HEK293 (cell line): ENCODE measurements at regions not wholly inside any gene's neighbourhood (a gene's known extent, or its start where the extent isn't known, plus 50 kb on each side); places are given as distances from the start of the nearest gene placed in this dataset.

ENCODE experiments used
- CTCF ChIA-PET: fragments of 350-600 bp; formaldehyde crosslinking; extraction: SDS; loops from one replicate; lab custom pipeline; 2021; ENCODE audit warnings: antibody characterized with exemption; lab: Yijun Ruan, JAX
- POLR2A ChIA-PET: fragments of 300-600 bp; formaldehyde crosslinking; extraction: SDS; loops from one replicate; lab custom pipeline; 2020; ENCODE audit warnings: antibody characterized with exemption, inconsistent platforms; lab: Yijun Ruan, JAX
- H3K27ac ChIP-seq: fragments of 200-500 bp; sonication (Bioruptor generic); 2 replicates; pipeline ENCODE4 v1.5.1; 2014; ENCODE audit warnings: low read depth, low read length, control low read depth, inconsistent platforms; ENCODE audit errors: extremely low read depth
- H3K36me3 ChIP-seq, 2 experiments: fragments of 200-500 bp in 1 of 2; sonication (Bioruptor generic) in 1 of 2; 1 replicate in 1 of 2; 2 replicates in 1 of 2; pipeline ENCODE4 v1.5.1; 2014 to 2017; ENCODE audit warnings: inconsistent platforms in 2 of 2, low read length in 2 of 2; ENCODE audit not compliant: control insufficient read depth in 2 of 2, insufficient read depth in 1 of 2
- H3K4me1 ChIP-seq: fragments of 200-500 bp; sonication (Bioruptor generic); 2 replicates; pipeline ENCODE4 v1.5.1; 2014; ENCODE audit warnings: mild to moderate bottlenecking, low read length, inconsistent platforms; ENCODE audit not compliant: control insufficient read depth, insufficient read depth
- H3K4me3 ChIP-seq: 2 replicates; pipeline ENCODE4 v1.5.1; 2011; ENCODE audit warnings: low read depth, mild to moderate bottlenecking, control low read depth, low read length, moderate library complexity
- H3K9me3 ChIP-seq: fragments of 200-500 bp; sonication (Bioruptor generic); 2 replicates; pipeline ENCODE4 v1.5.1; 2014; ENCODE audit warnings: low read depth, low read length, inconsistent platforms; ENCODE audit not compliant: control insufficient read depth, insufficient read depth
- KLF1 ChIP-seq: fragments of 450-650 bp; formaldehyde crosslinking; IDR thresholded peaks from 2 replicates; pipeline ENCODE4 v1.5.1; 2016; ENCODE audit warnings: missing biosample characterization, missing genetic modification characterization
- PRDM2 ChIP-seq: fragments of 450-650 bp; formaldehyde crosslinking; IDR thresholded peaks from 2 replicates; pipeline ENCODE4 v1.5.1; 2016; ENCODE audit warnings: missing biosample characterization, missing genetic modification characterization, borderline replicate concordance
- TCF7L2 ChIP-seq: IDR thresholded peaks from 2 replicates; pipeline ENCODE4 v1.6.1; 2011; ENCODE audit warnings: low read depth, mild to moderate bottlenecking, inconsistent platforms, low read length, moderate library complexity, borderline replicate concordance
- YY2 ChIP-seq: fragments of 450-650 bp; formaldehyde crosslinking; IDR thresholded peaks from 2 replicates; pipeline ENCODE4 v1.5.1; 2016; ENCODE audit warnings: missing biosample characterization, missing genetic modification characterization
- ZFP3 ChIP-seq: fragments of 450-650 bp; formaldehyde crosslinking; IDR thresholded peaks from 2 replicates; pipeline ENCODE4 v1.5.1; 2016; ENCODE audit warnings: low read depth, missing biosample characterization, missing genetic modification characterization
- ZNF169 ChIP-seq: fragments of 450-650 bp; formaldehyde crosslinking; IDR thresholded peaks from 2 replicates; pipeline ENCODE4 v1.5.1; 2016; ENCODE audit warnings: missing biosample characterization, missing genetic modification characterization
- ZNF24 ChIP-seq: fragments of 450-650 bp; formaldehyde crosslinking; IDR thresholded peaks from 2 replicates; pipeline ENCODE4 v1.5.1; 2016; ENCODE audit warnings: missing biosample characterization, missing genetic modification characterization
- ZNF335 ChIP-seq: fragments of 450-650 bp; formaldehyde crosslinking; conservative IDR thresholded peaks from 2 replicates; pipeline ENCODE4 v1.5.1; 2016; ENCODE audit warnings: missing biosample characterization, missing genetic modification characterization
- ZNF366 ChIP-seq: fragments of 450-650 bp; formaldehyde crosslinking; conservative IDR thresholded peaks from 2 replicates; pipeline ENCODE4 v1.5.1; 2016; ENCODE audit warnings: missing biosample characterization, missing genetic modification characterization
- ZNF398 ChIP-seq: fragments of 450-650 bp; formaldehyde crosslinking; IDR thresholded peaks from 2 replicates; pipeline ENCODE4 v1.5.1; 2017; ENCODE audit warnings: missing biosample characterization, missing genetic modification characterization
- ZNF473 ChIP-seq: fragments of 450-650 bp; formaldehyde crosslinking; IDR thresholded peaks from 2 replicates; pipeline ENCODE4 v1.5.1; 2017; ENCODE audit warnings: missing biosample characterization, missing genetic modification characterization
- ZNF530 ChIP-seq: fragments of 450-650 bp; formaldehyde crosslinking; IDR thresholded peaks from 2 replicates; pipeline ENCODE4 v1.5.1; 2016; ENCODE audit warnings: low read depth, missing biosample characterization, missing genetic modification characterization
- ZNF549 ChIP-seq: fragments of 450-650 bp; IDR thresholded peaks from 2 replicates; pipeline ENCODE4 v1.5.1; 2018; ENCODE audit warnings: missing biosample characterization, missing genetic modification characterization, mild to moderate bottlenecking, inconsistent platforms, moderate library complexity
- ZNF555 ChIP-seq: fragments of 450-650 bp; formaldehyde crosslinking; conservative IDR thresholded peaks from 2 replicates; pipeline ENCODE4 v1.5.1; 2017; ENCODE audit warnings: missing biosample characterization, mild to moderate bottlenecking, missing genetic modification characterization, inconsistent platforms
- ZNF560 ChIP-seq: fragments of 450-650 bp; formaldehyde crosslinking; IDR thresholded peaks from 2 replicates; pipeline ENCODE4 v1.5.1; 2017; ENCODE audit warnings: missing biosample characterization, missing genetic modification characterization, borderline replicate concordance
- ZNF610 ChIP-seq: fragments of 450-650 bp; formaldehyde crosslinking; IDR thresholded peaks from 2 replicates; pipeline ENCODE4 v1.5.1; 2016; ENCODE audit warnings: missing biosample characterization, missing genetic modification characterization, borderline replicate concordance
- ZNF701 ChIP-seq: fragments of 450-650 bp; formaldehyde crosslinking; IDR thresholded peaks from 2 replicates; pipeline ENCODE4 v1.5.1; 2016; ENCODE audit warnings: missing biosample characterization, missing genetic modification characterization
- ZSCAN18 ChIP-seq: fragments of 450-650 bp; formaldehyde crosslinking; IDR thresholded peaks from 2 replicates; pipeline ENCODE4 v1.5.1; 2016; ENCODE audit warnings: missing biosample characterization, missing genetic modification characterization
- ZXDB ChIP-seq: fragments of 450-650 bp; formaldehyde crosslinking; IDR thresholded peaks from 2 replicates; pipeline ENCODE4 v1.5.1; 2016; ENCODE audit warnings: missing biosample characterization, missing genetic modification characterization

- Histone ChIP-seq H3K27ac (no peak overlapping the region), H3K4me1 (no peaks in the 10 kb centered on the region), H3K4me3 (no peak overlapping the region), H3K36me3 (no peaks in the 10 kb centered on the region), H3K9me3 (no peaks in the 10 kb centered on the region)
- ChIA-PET CTCF (no interaction called here), POLR2A (no interaction called here)
- TF ChIP-seq ZNF555 (tag by site-specific recombination): no peak
- TF ChIP-seq ZXDB: no peak
- no peak for TF ChIP-seq ZNF701 (tag by site-specific recombination)
- TF ChIP-seq ZSCAN18 (tag by site-specific recombination): no peak
- TF ChIP-seq ZNF473 (tag by site-specific recombination): no peak
- no peak for TF ChIP-seq ZNF169 (tag by site-specific recombination)
- TF ChIP-seq ZNF24: no peak
- TF ChIP-seq ZNF549 (tag by site-specific recombination): no peak
- no peak for TF ChIP-seq PRDM2 (tag by site-specific recombination)
- no peak for TF ChIP-seq ZNF366 (tag by site-specific recombination)
- TF ChIP-seq ZNF398: no peak
- TF ChIP-seq TCF7L2: no peak
- no peak for TF ChIP-seq KLF1 (tag by site-specific recombination)
- TF ChIP-seq ZNF610 (tag by site-specific recombination): no peak
- no peak for TF ChIP-seq ZNF530
- no peak for TF ChIP-seq YY2 (tag by site-specific recombination)
- TF ChIP-seq ZFP3 (tag by site-specific recombination): no peak
- TF ChIP-seq ZNF335 (tag by site-specific recombination): no peak
- TF ChIP-seq ZNF560 (tag by site-specific recombination): no peak
These were observed 197.8 kb upstream of the PZP start for GRCh38 chr12:9405886-9406563.
